Peyer's patch (tissue), 4 donors: ENCODE measurements at regions not wholly inside any gene's neighbourhood (a gene's known extent, or its start where the extent isn't known, plus 50 kb on each side); places are given as distances from the start of the nearest gene placed in this dataset.
"Not testable (repeated sequence)": the region's sequence is repeated elsewhere in the genome, so short reads cannot be mapped to it uniquely, and the experiment has no call there.

Source experiments
- POLR2A ChIP-seq, 2 donors: fragments of 450-650 bp; IDR thresholded peaks; one replicate each; pipeline ENCODE4 v1.5.1; 2017; ENCODE audit warnings: antibody characterized with exemption in 2 of 2, mild to moderate bottlenecking in 2 of 2, moderate library complexity in 2 of 2
- TF ChIP-seq, protein P1 (sequence below), 6 experiments: fragments of 450-650 bp in 4 of 6; fragments of 200-600 bp in 2 of 6; sonication (generic) in 1 of 6; IDR thresholded peaks; one replicate each; pipeline ENCODE4 v1.5.1; 2017 to 2019; ENCODE audit warnings: antibody characterized with exemption in 6 of 6, mild to moderate bottlenecking in 3 of 6, moderate library complexity in 1 of 6

DNA sequence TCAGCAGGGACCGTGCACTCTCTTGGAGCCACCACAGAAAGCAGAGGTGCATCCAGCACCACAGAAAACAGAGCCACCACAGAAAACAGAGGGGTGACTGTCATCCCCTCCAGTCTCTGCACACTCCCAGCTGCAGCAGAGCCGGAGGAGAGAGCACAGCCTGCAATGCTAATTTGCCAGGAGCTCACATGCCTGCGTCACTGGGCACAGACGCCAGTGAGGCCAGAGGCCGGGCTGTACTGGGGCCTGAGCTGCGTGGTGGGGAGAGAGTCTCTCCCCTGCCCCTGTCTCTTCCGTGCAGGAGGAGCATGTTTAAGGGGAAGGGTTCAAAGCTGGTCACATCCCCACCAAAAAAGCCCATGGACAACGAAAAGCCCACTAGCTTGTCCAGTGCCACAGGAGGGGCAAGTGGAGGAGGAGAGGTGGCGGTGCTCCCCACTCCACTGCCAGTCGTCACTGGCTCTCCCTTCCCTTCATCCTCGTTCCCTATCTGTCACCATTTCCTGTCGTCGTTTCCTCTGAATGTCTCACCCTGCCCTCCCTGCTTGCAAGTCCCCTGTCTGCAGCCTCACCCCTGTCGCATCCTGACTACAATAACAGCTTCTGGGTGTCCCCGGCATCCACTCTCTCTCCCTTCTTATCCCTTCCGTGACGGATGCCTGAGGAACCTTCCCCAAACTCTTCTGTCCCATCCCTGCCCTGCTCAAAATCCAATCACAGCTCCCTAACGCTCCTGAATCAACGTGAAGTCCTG is 260.0 kb downstream of the OR4F29 start:
- TF ChIP-seq, protein P1, sequence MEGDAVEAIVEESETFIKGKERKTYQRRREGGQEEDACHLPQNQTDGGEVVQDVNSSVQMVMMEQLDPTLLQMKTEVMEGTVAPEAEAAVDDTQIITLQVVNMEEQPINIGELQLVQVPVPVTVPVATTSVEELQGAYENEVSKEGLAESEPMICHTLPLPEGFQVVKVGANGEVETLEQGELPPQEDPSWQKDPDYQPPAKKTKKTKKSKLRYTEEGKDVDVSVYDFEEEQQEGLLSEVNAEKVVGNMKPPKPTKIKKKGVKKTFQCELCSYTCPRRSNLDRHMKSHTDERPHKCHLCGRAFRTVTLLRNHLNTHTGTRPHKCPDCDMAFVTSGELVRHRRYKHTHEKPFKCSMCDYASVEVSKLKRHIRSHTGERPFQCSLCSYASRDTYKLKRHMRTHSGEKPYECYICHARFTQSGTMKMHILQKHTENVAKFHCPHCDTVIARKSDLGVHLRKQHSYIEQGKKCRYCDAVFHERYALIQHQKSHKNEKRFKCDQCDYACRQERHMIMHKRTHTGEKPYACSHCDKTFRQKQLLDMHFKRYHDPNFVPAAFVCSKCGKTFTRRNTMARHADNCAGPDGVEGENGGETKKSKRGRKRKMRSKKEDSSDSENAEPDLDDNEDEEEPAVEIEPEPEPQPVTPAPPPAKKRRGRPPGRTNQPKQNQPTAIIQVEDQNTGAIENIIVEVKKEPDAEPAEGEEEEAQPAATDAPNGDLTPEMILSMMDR (IDR thresholded peaks at IDR 0.05), result not testable (repeated sequence)
- TF ChIP-seq POLR2A (IDR thresholded peaks at IDR 0.05), result not testable (repeated sequence)
